OCI-LY1 (cell line): ENCODE measurements at regions not wholly inside any gene's neighbourhood (a gene's known extent, or its start where the extent isn't known, plus 50 kb on each side); places are given as distances from the start of the nearest gene placed in this dataset.

Experiments
- H2AFZ ChIP-seq: fragments of 200-600 bp; sonication (generic), shearing (Covaris generic); 2 replicates; pipeline ENCODE4 v1.6.0; 2014; ENCODE audit warnings: antibody characterized with exemption, mild to moderate bottlenecking, low read length
- H3F3A ChIP-seq: fragments of 200-600 bp; sonication (generic), shearing (Covaris generic); 2 replicates; pipeline ENCODE4 v1.6.0; 2014; ENCODE audit warnings: mild to moderate bottlenecking, antibody characterized with exemption, low read length, moderate library complexity; ENCODE audit not compliant: insufficient read depth
- H3K27ac ChIP-seq: fragments of 200-600 bp; sonication (generic); 2 replicates; pipeline ENCODE4 v1.5.1; 2014; ENCODE audit warnings: low read length, mixed run types, mild to moderate bottlenecking, low read depth; ENCODE audit not compliant: poor library complexity, severe bottlenecking
- H3K27me3 ChIP-seq: fragments of 200-600 bp; sonication (generic); 2 replicates; pipeline ENCODE4 v1.6.0; 2014; ENCODE audit warnings: antibody characterized with exemption, mild to moderate bottlenecking, low read length, moderate library complexity; ENCODE audit not compliant: insufficient read depth
- H3K36me3 ChIP-seq: fragments of 200-600 bp; sonication (generic); 2 replicates; pipeline ENCODE4 v1.6.1; 2014; ENCODE audit warnings: mild to moderate bottlenecking, antibody characterized with exemption, low read length, moderate library complexity, mixed read lengths; ENCODE audit not compliant: insufficient read depth
- H3K4me1 ChIP-seq: fragments of 200-600 bp; sonication (generic); 2 replicates; pipeline ENCODE4 v1.5.1; 2014; ENCODE audit warnings: mild to moderate bottlenecking, low read length, moderate library complexity; ENCODE audit not compliant: insufficient read depth, severe bottlenecking
- H3K4me2 ChIP-seq: fragments of 200-600 bp; sonication (generic), shearing (Covaris generic); 2 replicates; pipeline ENCODE4 v1.6.1; 2014; ENCODE audit warnings: low read length
- H3K4me3 ChIP-seq: fragments of 200-600 bp; sonication (generic); 2 replicates; pipeline ENCODE4 v1.5.1; 2014; ENCODE audit warnings: low read length, low read depth, mild to moderate bottlenecking, mixed read lengths; ENCODE audit not compliant: poor library complexity, severe bottlenecking
- H3K79me2 ChIP-seq: fragments of 200-600 bp; shearing (Covaris generic); 2 replicates; pipeline ENCODE4 v1.6.1; 2016; ENCODE audit warnings: mixed run types, low read length, mixed read lengths; ENCODE audit not compliant: insufficient read depth
- H3K9ac ChIP-seq: fragments of 200-600 bp; sonication (generic), shearing (Covaris generic); 2 replicates; pipeline ENCODE4 v1.6.1; 2014; ENCODE audit warnings: mild to moderate bottlenecking, low read length, mixed read lengths
- H3K9me2 ChIP-seq: fragments of 200-600 bp; sonication (generic), shearing (Covaris generic); 2 replicates; pipeline ENCODE4 v1.6.1; 2014; ENCODE audit warnings: low read depth, mild to moderate bottlenecking, low read length, mixed read lengths
- H3K9me3 ChIP-seq: fragments of 200-600 bp; shearing (Covaris generic); 2 replicates; pipeline ENCODE4 v1.6.1; 2014; ENCODE audit warnings: low read length, mixed read lengths
- H4K20me1 ChIP-seq: fragments of 200-600 bp; sonication (generic), shearing (Covaris generic); 2 replicates; pipeline ENCODE4 v1.6.0; 2016; ENCODE audit warnings: mild to moderate bottlenecking, low read length; ENCODE audit not compliant: insufficient read depth
- CTCF ChIP-seq: fragments of 200-600 bp; sonication (generic), shearing (Covaris generic); IDR thresholded peaks from 2 replicates; pipeline ENCODE4 v1.5.1; 2017; ENCODE audit warnings: mild to moderate bottlenecking, antibody characterized with exemption, low read length, moderate library complexity, mixed read lengths
- EZH2 ChIP-seq: fragments of 200-600 bp; sonication (generic), shearing (Covaris generic); IDR thresholded peaks from 2 replicates; pipeline ENCODE4 v1.8.0; 2017; ENCODE audit warnings: borderline replicate concordance, mixed run types, mild to moderate bottlenecking, antibody characterized with exemption, low read length, moderate library complexity, mixed read lengths

- H3F3A ChIP-seq = no peaks in the 10 kb centered on the region
- no peak overlapping the region for H3K9ac ChIP-seq
- no peak overlapping the region for H3K27ac ChIP-seq
- H3K27me3 ChIP-seq = no peaks in the 10 kb centered on the region
- H4K20me1 ChIP-seq = no peaks in the 10 kb centered on the region
- no peaks in the 10 kb centered on the region for H3K79me2 ChIP-seq
- no peaks in the 10 kb centered on the region for H3K36me3 ChIP-seq
- TF ChIP-seq CTCF = no peak
- TF ChIP-seq EZH2 = no peak
- no peaks in the 10 kb centered on the region for H3K4me1 ChIP-seq
- no peaks in the 10 kb centered on the region for H3K9me3 ChIP-seq
- H3K4me3 ChIP-seq = no peak overlapping the region
- H3K4me2 ChIP-seq = no peak overlapping the region
- no peak overlapping the region for H2AFZ ChIP-seq
- no peaks in the 10 kb centered on the region for H3K9me2 ChIP-seq
Measured at GRCh38 chr5:135184646-135185045, 150.6 kb upstream of the PITX1 start.

GRCh38 chr5:135183464-135183863 is 149.4 kb upstream of the PITX1 start:
- Histone ChIP-seq H3K4me2 (no peak overlapping the region), H3K4me1 (no peaks in the 10 kb centered on the region), H3K9me3 (no peaks in the 10 kb centered on the region), H3K27ac (no peak overlapping the region), H3F3A (no peaks in the 10 kb centered on the region), H3K9me2 (no peaks in the 10 kb centered on the region), H3K36me3 (no peaks in the 10 kb centered on the region), H3K27me3 (no peaks in the 10 kb centered on the region), H3K4me3 (no peak overlapping the region), H3K79me2 (no peaks in the 10 kb centered on the region), H3K9ac (no peak overlapping the region), H4K20me1 (no peaks in the 10 kb centered on the region), H2AFZ (no peak overlapping the region)
- TF ChIP-seq CTCF (no peak), EZH2 (no peak)

- Histone ChIP-seq H2AFZ (no peak overlapping the region), H3K36me3 (no peaks in the 10 kb centered on the region), H3K9me3 (no peaks in the 10 kb centered on the region), H3K4me2 (no peak overlapping the region), H3K27ac (no peak overlapping the region), H3K4me3 (no peak overlapping the region), H4K20me1 (no peaks in the 10 kb centered on the region), H3K9me2 (no peaks in the 10 kb centered on the region), H3K9ac (no peak overlapping the region), H3F3A (no peaks in the 10 kb centered on the region), H3K79me2 (no peaks in the 10 kb centered on the region), H3K27me3 (no peaks in the 10 kb centered on the region), H3K4me1 (no peaks in the 10 kb centered on the region)
- no peak for TF ChIP-seq CTCF
- TF ChIP-seq EZH2 = no peak
Measured at GRCh38 chr5:135182675-135183074, 148.6 kb upstream of the PITX1 start.
